Aorta (tissue), 5 donors: ENCODE measurements at regions not wholly inside any gene's neighbourhood (a gene's known extent, or its start where the extent isn't known, plus 50 kb on each side); places are given as distances from the start of the nearest gene placed in this dataset.

Source experiments
- ATAC-seq: fragments of 200-7000 bp; cut with Tn5 transposase; one replicate; pipeline ENCODE4 v1.9.1; 2022; ENCODE audit warnings: moderate library complexity; ENCODE audit not compliant: low FRiP score
- DNase-seq, 2 donors: peaks; one replicate each; pipeline ENCODE4 v3.0.0-alpha.2; 2020
- H3K27ac ChIP-seq, 2 donors: one replicate each; pipeline ENCODE4 v1.5.1; 2013; ENCODE audit warnings: low read length in 2 of 2, mild to moderate bottlenecking in 2 of 2, moderate library complexity in 2 of 2, control low read depth in 1 of 2, inconsistent platforms in 1 of 2, low read depth in 1 of 2
- H3K27me3 ChIP-seq, 2 donors: one replicate each; pipeline ENCODE4 v1.6.1; 2013; ENCODE audit warnings: control low read depth in 1 of 2, low read length in 1 of 2, mild to moderate bottlenecking in 1 of 2, moderate library complexity in 1 of 2; ENCODE audit not compliant: insufficient read depth in 2 of 2, control insufficient read depth in 1 of 2
- H3K36me3 ChIP-seq, 2 donors: one replicate each; pipeline ENCODE4 v1.6.1; 2013; ENCODE audit warnings: control low read depth in 1 of 2, low read length in 1 of 2, mild to moderate bottlenecking in 1 of 2; ENCODE audit not compliant: insufficient read depth in 2 of 2, control insufficient read depth in 1 of 2
- H3K4me1 ChIP-seq, 2 donors: one replicate each; pipeline ENCODE4 v1.6.1; 2013; ENCODE audit warnings: low read length in 2 of 2, control low read depth in 1 of 2, mild to moderate bottlenecking in 1 of 2, moderate library complexity in 1 of 2; ENCODE audit not compliant: insufficient read depth in 2 of 2, control insufficient read depth in 1 of 2
- H3K4me3 ChIP-seq, 2 donors: one replicate each; pipeline ENCODE4 v1.5.1; 2013; ENCODE audit warnings: low read length in 2 of 2, control low read depth in 1 of 2, mild to moderate bottlenecking in 1 of 2
- H3K9me3 ChIP-seq: one replicate; pipeline ENCODE4 v1.6.1; 2013; ENCODE audit warnings: mild to moderate bottlenecking, low read length; ENCODE audit not compliant: control insufficient read depth
- WGBS, 2 donors: extraction: QIAGEN DNeasy Blood & Tissue Kit; methylation state at CpG; one replicate each; pipeline ENCODE4 v1.1.7; 2013; 5-methylcytosine and 5-hydroxymethylcytosine counted together
- intact Hi-C, 2 donors: fragments of 100-400 bp; cut with DNase I; formaldehyde crosslinking; loops; one replicate each; pipeline versions ENCODE4 v1.14.2 to v1.15.0; 2022
- donor health status: healthy with polysubstance abuse.
- donor health status: Bipolar disorder and iron deficiency.
- donor health status: DM: no; HTN: no; CAD: no.
- donor health status: DM: no; HTN: no; CAD: no.
- donor health status: DM: yes; HTN: yes; CAD: no.

GRCh38 chr1:99173900-99174299, 90.4 kb upstream of the PLPPR4 start:
- no peak overlapping the region for H3K4me3 ChIP-seq
- H3K27me3 ChIP-seq = no peaks in the 10 kb centered on the region
- 92 to 95% methylated on average over 7 of the region's 7 CpGs for whole genome bisulfite sequencing, 2 donors
- no peaks in the 10 kb centered on the region for H3K36me3 ChIP-seq
- no peak for ATAC-seq
- intact Hi-C loops = no loop called here
- DNase-seq = no peak
- no peaks in the 10 kb centered on the region for H3K4me1 ChIP-seq
- H3K9me3 ChIP-seq = no peaks in the 10 kb centered on the region
- no peak overlapping the region for H3K27ac ChIP-seq

- intact Hi-C loops = no loop called here
- ATAC-seq (no peak), DNase-seq (no peak)
Observed at GRCh38 chr1:99176753-99177152, 87.5 kb upstream of the PLPPR4 start.

GRCh38 chr1:99177465-99177864, 86.8 kb upstream of the PLPPR4 start:
- H3K27ac ChIP-seq = no peak overlapping the region
- no peaks in the 10 kb centered on the region for H3K9me3 ChIP-seq
- no peak overlapping the region for H3K4me3 ChIP-seq
- 42 to 50% methylated on average over 1 of the region's 1 CpG for WGBS, 2 donors
- ATAC-seq (no peak), DNase-seq (no peak)
- intact Hi-C loops = no loop called here
- H3K36me3 ChIP-seq = no peaks in the 10 kb centered on the region
- H3K4me1 ChIP-seq = no peaks in the 10 kb centered on the region
- no peaks in the 10 kb centered on the region for H3K27me3 ChIP-seq

More at GRCh38 chr1:99176753-99177152, 87.5 kb upstream of the PLPPR4 start:
- Histone ChIP-seq H3K36me3 (no peaks in the 10 kb centered on the region), H3K27ac (no peak overlapping the region), H3K27me3 (no peaks in the 10 kb centered on the region), H3K9me3 (no peaks in the 10 kb centered on the region), H3K4me3 (no peak overlapping the region), H3K4me1 (no peaks in the 10 kb centered on the region)
- WGBS, 2 donors = 45 to 46% methylated on average over 1 of the region's 1 CpG

- H3K27ac ChIP-seq = no peak overlapping the region
- intact Hi-C loops = loop anchor here (2.0 to 10.0 kb wide), 3 partner anchors 300 to 527 kb away; no protein-coding TSS in a partner anchor
- 11 to 12% methylated on average over 3 of the region's 3 CpGs for WGBS, 2 donors
Observed at GRCh38 chr1:99180343-99180808, 83.9 kb upstream of the PLPPR4 start.

GRCh38 chr1:99180915-99181314, 83.4 kb upstream of the PLPPR4 start:
- Histone ChIP-seq H3K27ac (no peak overlapping the region), H3K4me1 (no peaks in the 10 kb centered on the region), H3K9me3 (no peaks in the 10 kb centered on the region), H3K27me3 (no peaks in the 10 kb centered on the region), H3K36me3 (no peaks in the 10 kb centered on the region), H3K4me3 (no peak overlapping the region)
- ATAC-seq (no peak), DNase-seq (no peak)
- 52 to 68% methylated on average over 2 of the region's 2 CpGs for WGBS, 2 donors
- intact Hi-C loops = loop anchor here (2.0 to 10.0 kb wide), 3 partner anchors 300 to 526 kb away; no protein-coding TSS in a partner anchor

More at GRCh38 chr1:99180343-99180808, 83.9 kb upstream of the PLPPR4 start:
- DNase-seq (peak in 1 of 2 donors; percentile 74), ATAC-seq (peak; percentile 89)
- no peaks in the 10 kb centered on the region for H3K9me3 ChIP-seq
- H3K4me1 ChIP-seq = no peaks in the 10 kb centered on the region
- no peak overlapping the region for H3K4me3 ChIP-seq
- no peaks in the 10 kb centered on the region for H3K36me3 ChIP-seq
- no peaks in the 10 kb centered on the region for H3K27me3 ChIP-seq

- no peaks in the 10 kb centered on the region for H3K27me3 ChIP-seq
- 46 to 47% methylated on average over 2 of the region's 2 CpGs for WGBS, 2 donors
- H3K9me3 ChIP-seq = no peaks in the 10 kb centered on the region
- no peaks in the 10 kb centered on the region for H3K36me3 ChIP-seq
- DNase-seq (no peak), ATAC-seq (no peak)
- intact Hi-C loops = loop anchor here (2.0 to 10.0 kb wide), 3 partner anchors 299 to 525 kb away; no protein-coding TSS in a partner anchor
- H3K27ac ChIP-seq = no peak overlapping the region
- H3K4me3 ChIP-seq = no peak overlapping the region
- H3K4me1 ChIP-seq = no peaks in the 10 kb centered on the region
Observed at GRCh38 chr1:99181892-99182291, 82.4 kb upstream of the PLPPR4 start.

GRCh38 chr1:99185196-99185595, 79.1 kb upstream of the PLPPR4 start:
- DNase-seq (no peak), ATAC-seq (no peak)
- H3K9me3 ChIP-seq = no peaks in the 10 kb centered on the region
- no peaks in the 10 kb centered on the region for H3K27me3 ChIP-seq
- no peaks in the 10 kb centered on the region for H3K4me1 ChIP-seq
- H3K4me3 ChIP-seq = no peak overlapping the region
- no peaks in the 10 kb centered on the region for H3K36me3 ChIP-seq
- H3K27ac ChIP-seq = no peak overlapping the region
- 58 to 60% methylated on average over 3 of the region's 3 CpGs for WGBS, 2 donors
- intact Hi-C loops = loop anchor here in 1 of 2 donors (10.0 kb wide), 1 partner anchor 520 kb away; no protein-coding TSS in a partner anchor

- Histone ChIP-seq H3K9me3 (no peaks in the 10 kb centered on the region), H3K27ac (no peak overlapping the region), H3K4me1 (peaks cover 0 to 1% of the 10 kb centered on the region in 2 donors), H3K36me3 (no peaks in the 10 kb centered on the region), H3K4me3 (no peak overlapping the region), H3K27me3 (no peaks in the 10 kb centered on the region)
- WGBS, 2 donors = 68 to 73% methylated on average over 2 of the region's 2 CpGs
- intact Hi-C loops = no loop called here
- no peak for ATAC-seq
- DNase-seq = no peak
Observed at GRCh38 chr1:99193431-99193830, 70.9 kb upstream of the PLPPR4 start.

GRCh38 chr1:99198393-99198792, 65.9 kb upstream of the PLPPR4 start:
- Histone ChIP-seq H3K4me3 (no peak overlapping the region), H3K27ac (no peak overlapping the region), H3K4me1 (no peaks in the 10 kb centered on the region), H3K36me3 (no peaks in the 10 kb centered on the region), H3K27me3 (no peaks in the 10 kb centered on the region), H3K9me3 (no peaks in the 10 kb centered on the region)
- intact Hi-C loops = no loop called here
- WGBS, 2 donors = 36 to 47% methylated on average over 1 of the region's 1 CpG
- DNase-seq (no peak), ATAC-seq (no peak)
